Large intestine (tissue), 3 donors: ENCODE measurements at regions not wholly inside any gene's neighbourhood (a gene's known extent, or its start where the extent isn't known, plus 50 kb on each side); places are given as distances from the start of the nearest gene placed in this dataset.

ENCODE experiments used
- DNase-seq, 2 donors: peaks; one replicate each; pipeline versions ENCODE4 v3.0.0 to v3.0.0-alpha.2; 2013
- H3K27ac ChIP-seq: one replicate; pipeline ENCODE4 v1.5.1; 2013; ENCODE audit warnings: low read length
- H3K27me3 ChIP-seq: 2 replicates; pipeline ENCODE4 v1.6.1; 2013; ENCODE audit warnings: low read length; ENCODE audit not compliant: control insufficient read depth, insufficient read depth
- H3K36me3 ChIP-seq: 2 replicates; pipeline ENCODE4 v1.6.1; 2013; ENCODE audit warnings: low read length; ENCODE audit not compliant: control insufficient read depth, insufficient read depth
- H3K4me1 ChIP-seq: one replicate; pipeline ENCODE4 v1.6.1; 2013; ENCODE audit warnings: low read length; ENCODE audit not compliant: control insufficient read depth, insufficient read depth
- H3K4me3 ChIP-seq: one replicate; pipeline ENCODE4 v1.5.1; 2013; ENCODE audit warnings: low read length
- H3K9me3 ChIP-seq: one replicate; pipeline ENCODE4 v1.6.1; 2013; ENCODE audit warnings: mild to moderate bottlenecking, low read depth, low read length, moderate library complexity; ENCODE audit not compliant: control insufficient read depth
- WGBS: methylation state at CpG from one replicate; pipeline ENCODE4 v1.1.5; 2013; ENCODE audit warnings: low lambda C conversion rate; ENCODE audit not compliant: insufficient coverage; 5-methylcytosine and 5-hydroxymethylcytosine counted together

- H3K4me1 ChIP-seq: peaks cover 15% of the 10 kb centered on the region
- H3K27ac ChIP-seq: no peak overlapping the region
- peaks cover 4% of the 10 kb centered on the region for H3K9me3 ChIP-seq
- WGBS: no CpG with 5 or more reads among the region's 19 CpGs
- no peaks in the 10 kb centered on the region for H3K36me3 ChIP-seq
- peak overlapping the region; percentile 71 for H3K4me3 ChIP-seq
- peaks cover 69% of the 10 kb centered on the region for H3K27me3 ChIP-seq
- peak in 1 of 2 donors; percentile 61 for DNase-seq
These were observed 225.1 kb upstream of the CRY1 start for GRCh38 chr12:107318556-107318805.

- peak in 1 of 2 donors; percentile 62 for DNase-seq
- WGBS: no CpG with 5 or more reads among the region's 72 CpGs
- H3K9me3 ChIP-seq: peaks cover 4% of the 10 kb centered on the region
- H3K4me3 ChIP-seq: peak overlapping the region; percentile 71
- H3K27ac ChIP-seq: no peak overlapping the region
- H3K36me3 ChIP-seq: no peaks in the 10 kb centered on the region
- peaks cover 15% of the 10 kb centered on the region for H3K4me1 ChIP-seq
- H3K27me3 ChIP-seq: peaks cover 69% of the 10 kb centered on the region
These were observed 225.6 kb upstream of the CRY1 start for GRCh38 chr12:107318806-107319532.

- DNase-seq: peak in 1 of 2 donors; percentile 37
- H3K36me3 ChIP-seq: no peaks in the 10 kb centered on the region
- peaks cover 15% of the 10 kb centered on the region for H3K4me1 ChIP-seq
- peak overlapping the region; percentile 71 for H3K4me3 ChIP-seq
- peaks cover 4% of the 10 kb centered on the region for H3K9me3 ChIP-seq
- no CpG with 5 or more reads among the region's 60 CpGs for WGBS
- H3K27me3 ChIP-seq: peaks cover 63% of the 10 kb centered on the region
- no peak overlapping the region for H3K27ac ChIP-seq
These were observed 226.2 kb upstream of the CRY1 start for GRCh38 chr12:107319533-107320032.

- Histone ChIP-seq H3K27me3 (peaks cover 57% of the 10 kb centered on the region), H3K9me3 (peaks cover 4% of the 10 kb centered on the region), H3K4me3 (peak overlapping the region; percentile 54), H3K4me1 (peaks cover 15% of the 10 kb centered on the region), H3K36me3 (no peaks in the 10 kb centered on the region), H3K27ac (no peak overlapping the region)
- peak in 1 of 2 donors; percentile 42 for DNase-seq
- no CpG with 5 or more reads among the region's 49 CpGs for WGBS
These were observed 226.9 kb upstream of the CRY1 start for GRCh38 chr12:107320033-107320928.

- H3K9me3 ChIP-seq: peaks cover 4% of the 10 kb centered on the region
- WGBS: no CpG with 5 or more reads among the region's 42 CpGs
- H3K27ac ChIP-seq: no peak overlapping the region
These were observed 227.7 kb upstream of the CRY1 start for GRCh38 chr12:107320929-107321631.

GRCh38 chr12:107322063-107322462 lies 228.7 kb upstream of the CRY1 start:
- H3K4me3 ChIP-seq: no peak overlapping the region
- DNase-seq: no peak
- no CpG with 5 or more reads among the region's 3 CpGs for WGBS

More at GRCh38 chr12:107320929-107321631, 227.7 kb upstream of the CRY1 start:
- H3K4me1 ChIP-seq: peaks cover 15% of the 10 kb centered on the region
- no peaks in the 10 kb centered on the region for H3K36me3 ChIP-seq
- H3K4me3 ChIP-seq: peak overlapping the region; percentile 54
- peak in 1 of 2 donors; percentile 39 for DNase-seq
- peaks cover 53% of the 10 kb centered on the region for H3K27me3 ChIP-seq

GRCh38 chr12:107325075-107325608 lies 231.8 kb upstream of the CRY1 start:
- Histone ChIP-seq H3K4me1 (peaks cover 15% of the 10 kb centered on the region), H3K36me3 (no peaks in the 10 kb centered on the region), H3K27ac (no peak overlapping the region), H3K4me3 (no peak overlapping the region), H3K9me3 (no peaks in the 10 kb centered on the region), H3K27me3 (peaks cover 44% of the 10 kb centered on the region)
- WGBS: no CpG with 5 or more reads among the region's 2 CpGs
- no peak for DNase-seq

More at GRCh38 chr12:107322063-107322462, 228.7 kb upstream of the CRY1 start:
- Histone ChIP-seq H3K9me3 (peaks cover 4% of the 10 kb centered on the region), H3K27ac (no peak overlapping the region), H3K36me3 (no peaks in the 10 kb centered on the region), H3K27me3 (peaks cover 47% of the 10 kb centered on the region), H3K4me1 (peaks cover 15% of the 10 kb centered on the region)

GRCh38 chr12:107326237-107326636 lies 232.9 kb upstream of the CRY1 start:
- Histone ChIP-seq H3K4me3 (no peak overlapping the region), H3K27me3 (peaks cover 36% of the 10 kb centered on the region), H3K27ac (no peak overlapping the region), H3K36me3 (no peaks in the 10 kb centered on the region), H3K4me1 (peaks cover 5% of the 10 kb centered on the region), H3K9me3 (no peaks in the 10 kb centered on the region)
- no peak for DNase-seq
- no CpG with 5 or more reads among the region's 2 CpGs for WGBS

GRCh38 chr12:107327651-107328182 lies 234.4 kb upstream of the CRY1 start:
- Histone ChIP-seq H3K27ac (no peak overlapping the region), H3K36me3 (no peaks in the 10 kb centered on the region), H3K4me1 (no peaks in the 10 kb centered on the region), H3K9me3 (peaks cover 3% of the 10 kb centered on the region), H3K4me3 (no peak overlapping the region), H3K27me3 (peaks cover 23% of the 10 kb centered on the region)
- no peak for DNase-seq
- no CpG with 5 or more reads among the region's 5 CpGs for WGBS
